ENCODE measurements at regions not wholly inside any gene's neighbourhood (a gene's known extent, or its start where the extent isn't known, plus 50 kb on each side); places are given as distances from the start of the nearest gene placed in this dataset.

DNA sequence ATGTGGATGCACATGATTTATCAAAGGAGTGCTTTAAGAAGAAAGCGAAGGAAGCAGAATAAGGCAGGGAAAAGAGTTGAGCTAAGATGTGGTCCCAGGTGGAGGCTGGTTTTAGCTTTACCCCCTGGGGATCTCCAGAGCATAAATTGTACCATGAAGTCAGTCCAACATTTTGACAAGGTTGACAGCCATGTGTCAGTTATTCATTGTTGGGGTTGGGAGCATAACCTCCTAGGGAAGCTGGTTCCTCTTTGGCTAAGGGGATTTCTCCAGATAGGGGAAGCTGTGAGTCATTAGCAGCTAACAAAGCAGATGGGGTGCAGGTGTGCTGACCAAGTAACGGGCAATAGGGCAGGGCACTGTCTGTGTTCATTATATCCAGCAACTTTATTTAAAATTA is 123.7 kb upstream of the IGSF10 start:
- H3K36me3 ChIP-seq (ENCODE audit: control insufficient read depth, insufficient read depth, low read length): no peaks in the 10 kb centered on the region
- BruUV-seq (replicated peaks): no TSS peak
- H3K4me3 ChIP-seq (ENCODE audit: low read depth in 2 of 2, low read length in 2 of 2): no peak overlapping the region
- intact Hi-C loops (cut with micrococcal nuclease; ENCODE audit: unreplicated experiment) (no loop called here), in situ Hi-C loops (cut with HindIII; ENCODE audit: low pct_unique_long_range_greater_than_20kb, low sequenced_read_pairs) (no loop called here)
- no peaks in the 10 kb centered on the region for H3K9me3 ChIP-seq (ENCODE audit: control insufficient read depth, insufficient read depth, low read depth, low read length)
- POLR2A ChIA-PET: no interaction called here
- H3K27ac ChIP-seq (ENCODE audit: low read length): no peak overlapping the region
- DNase-seq (ENCODE audit: low read depth, low spot score) (no peak), ATAC-seq (no peak)
- TF ChIP-seq POLR2AphosphoS5 (IDR thresholded peaks at IDR 0.05; ENCODE audit: low read depth, low read length): no peak
- CTCF ChIA-PET: no interaction called here
- no peaks in the 10 kb centered on the region for H3K4me1 ChIP-seq (ENCODE audit: control insufficient read depth, insufficient read depth, low read length)
- no peaks in the 10 kb centered on the region for H3K27me3 ChIP-seq (ENCODE audit: control insufficient read depth, insufficient read depth, low read length)

DNA sequence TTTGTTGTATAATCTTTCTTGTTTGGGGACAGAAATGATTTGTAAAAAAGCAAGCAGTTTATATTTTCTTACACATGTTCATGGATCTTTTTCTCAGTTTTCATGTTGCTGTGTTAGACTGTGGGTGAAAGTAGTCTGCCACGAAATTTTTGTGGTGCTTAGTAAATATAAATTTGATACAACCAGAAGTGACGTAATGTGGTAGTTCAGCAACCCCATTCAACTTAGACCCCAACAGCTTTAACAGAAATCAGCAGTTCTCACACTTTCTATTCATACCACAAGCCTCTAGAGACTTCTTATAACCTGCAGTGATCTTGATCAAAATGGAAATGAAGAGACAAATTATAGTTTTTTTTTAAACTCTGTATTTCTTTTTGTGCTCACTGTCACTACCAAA is 120.2 kb upstream of the IGSF10 start:
- no peaks in the 10 kb centered on the region for H3K4me1 ChIP-seq (ENCODE audit: control insufficient read depth, insufficient read depth, low read length)
- no peaks in the 10 kb centered on the region for H3K9me3 ChIP-seq (ENCODE audit: control insufficient read depth, insufficient read depth, low read depth, low read length)
- POLR2A ChIA-PET: no interaction called here
- BruUV-seq (replicated peaks): no TSS peak
- DNase-seq (ENCODE audit: low read depth, low spot score) (no peak), ATAC-seq (no peak)
- no peak overlapping the region for H3K4me3 ChIP-seq (ENCODE audit: low read depth in 2 of 2, low read length in 2 of 2)
- CTCF ChIA-PET: no interaction called here
- intact Hi-C loops (cut with micrococcal nuclease; ENCODE audit: unreplicated experiment) (no loop called here), in situ Hi-C loops (cut with HindIII; ENCODE audit: low pct_unique_long_range_greater_than_20kb, low sequenced_read_pairs) (no loop called here)
- H3K27ac ChIP-seq (ENCODE audit: low read length): no peak overlapping the region
- H3K27me3 ChIP-seq (ENCODE audit: control insufficient read depth, insufficient read depth, low read length): no peaks in the 10 kb centered on the region
- TF ChIP-seq TCF7L2 (IDR thresholded peaks at IDR 0.05; ENCODE audit: low read depth, low read length): no peak
- no peak for TF ChIP-seq POLR2AphosphoS5 (IDR thresholded peaks at IDR 0.05; ENCODE audit: low read depth, low read length)
- TF ChIP-seq, protein P1, sequence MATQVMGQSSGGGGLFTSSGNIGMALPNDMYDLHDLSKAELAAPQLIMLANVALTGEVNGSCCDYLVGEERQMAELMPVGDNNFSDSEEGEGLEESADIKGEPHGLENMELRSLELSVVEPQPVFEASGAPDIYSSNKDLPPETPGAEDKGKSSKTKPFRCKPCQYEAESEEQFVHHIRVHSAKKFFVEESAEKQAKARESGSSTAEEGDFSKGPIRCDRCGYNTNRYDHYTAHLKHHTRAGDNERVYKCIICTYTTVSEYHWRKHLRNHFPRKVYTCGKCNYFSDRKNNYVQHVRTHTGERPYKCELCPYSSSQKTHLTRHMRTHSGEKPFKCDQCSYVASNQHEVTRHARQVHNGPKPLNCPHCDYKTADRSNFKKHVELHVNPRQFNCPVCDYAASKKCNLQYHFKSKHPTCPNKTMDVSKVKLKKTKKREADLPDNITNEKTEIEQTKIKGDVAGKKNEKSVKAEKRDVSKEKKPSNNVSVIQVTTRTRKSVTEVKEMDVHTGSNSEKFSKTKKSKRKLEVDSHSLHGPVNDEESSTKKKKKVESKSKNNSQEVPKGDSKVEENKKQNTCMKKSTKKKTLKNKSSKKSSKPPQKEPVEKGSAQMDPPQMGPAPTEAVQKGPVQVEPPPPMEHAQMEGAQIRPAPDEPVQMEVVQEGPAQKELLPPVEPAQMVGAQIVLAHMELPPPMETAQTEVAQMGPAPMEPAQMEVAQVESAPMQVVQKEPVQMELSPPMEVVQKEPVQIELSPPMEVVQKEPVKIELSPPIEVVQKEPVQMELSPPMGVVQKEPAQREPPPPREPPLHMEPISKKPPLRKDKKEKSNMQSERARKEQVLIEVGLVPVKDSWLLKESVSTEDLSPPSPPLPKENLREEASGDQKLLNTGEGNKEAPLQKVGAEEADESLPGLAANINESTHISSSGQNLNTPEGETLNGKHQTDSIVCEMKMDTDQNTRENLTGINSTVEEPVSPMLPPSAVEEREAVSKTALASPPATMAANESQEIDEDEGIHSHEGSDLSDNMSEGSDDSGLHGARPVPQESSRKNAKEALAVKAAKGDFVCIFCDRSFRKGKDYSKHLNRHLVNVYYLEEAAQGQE (IDR thresholded peaks at IDR 0.05; ENCODE audit: insufficient read depth in 1 of 2, low read depth in 2 of 2, low read length in 1 of 2): no peak
- no peak for TF ChIP-seq CTCF (IDR thresholded peaks at IDR 0.05)
- H3K36me3 ChIP-seq (ENCODE audit: control insufficient read depth, insufficient read depth, low read length): no peaks in the 10 kb centered on the region

DNA sequence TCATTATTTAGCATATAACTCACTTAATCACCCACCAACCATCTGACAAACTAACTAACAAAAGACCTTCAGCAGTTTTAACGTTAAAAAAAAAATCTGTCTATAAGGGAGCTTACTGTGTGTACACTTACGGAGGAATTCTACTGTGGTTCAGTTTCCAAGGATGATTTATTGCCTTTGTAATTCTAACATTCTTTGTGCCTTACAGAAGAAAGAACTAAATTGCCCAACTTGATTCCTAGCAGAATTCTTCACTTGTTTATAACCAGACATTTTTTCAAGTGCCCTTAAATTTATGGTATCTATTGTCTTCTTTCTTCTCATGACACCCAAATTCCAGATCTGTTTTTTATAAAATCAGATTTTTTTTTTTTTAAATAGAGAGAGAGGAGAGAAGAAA is 119.7 kb upstream of the IGSF10 start:
- CTCF ChIA-PET: no interaction called here
- no peaks in the 10 kb centered on the region for H3K36me3 ChIP-seq (ENCODE audit: control insufficient read depth, insufficient read depth, low read length)
- DNase-seq (ENCODE audit: low read depth, low spot score) (no peak), ATAC-seq (no peak)
- no peaks in the 10 kb centered on the region for H3K9me3 ChIP-seq (ENCODE audit: control insufficient read depth, insufficient read depth, low read depth, low read length)
- in situ Hi-C loops (cut with HindIII; ENCODE audit: low pct_unique_long_range_greater_than_20kb, low sequenced_read_pairs): no loop called here
- no peak overlapping the region for H3K27ac ChIP-seq (ENCODE audit: low read length)
- POLR2A ChIA-PET: interaction anchor here (0.7 kb wide), 1 partner anchor 23 kb away, joined by 4 read pairs; no protein-coding TSS in a partner anchor
- H3K4me1 ChIP-seq (ENCODE audit: control insufficient read depth, insufficient read depth, low read length): no peaks in the 10 kb centered on the region
- H3K27me3 ChIP-seq (ENCODE audit: control insufficient read depth, insufficient read depth, low read length): no peaks in the 10 kb centered on the region
- intact Hi-C loops (cut with micrococcal nuclease; ENCODE audit: unreplicated experiment): no loop called here
- no TSS peak for BruUV-seq (replicated peaks)
- no peak overlapping the region for H3K4me3 ChIP-seq (ENCODE audit: low read depth in 2 of 2, low read length in 2 of 2)
- TF ChIP-seq CTCF (IDR thresholded peaks at IDR 0.05): no peak
- no peak for TF ChIP-seq TCF7L2 (IDR thresholded peaks at IDR 0.05; ENCODE audit: low read depth, low read length)
- TF ChIP-seq POLR2AphosphoS5 (IDR thresholded peaks at IDR 0.05; ENCODE audit: low read depth, low read length): no peak
- TF ChIP-seq, protein P1 (IDR thresholded peaks at IDR 0.05; ENCODE audit: insufficient read depth in 1 of 2, low read depth in 2 of 2, low read length in 1 of 2): no peak
- no peak for TF ChIP-seq SIN3A (IDR thresholded peaks at IDR 0.05; ENCODE audit: borderline replicate concordance, insufficient read depth, low read depth, low read length)
